Esophagus muscularis mucosa (tissue), 4 donors: ENCODE measurements at regions not wholly inside any gene's neighbourhood (a gene's known extent, or its start where the extent isn't known, plus 50 kb on each side); places are given as distances from the start of the nearest gene placed in this dataset.

Source experiments
- CTCF ChIP-seq, 3 experiments: fragments of 200-600 bp in 2 of 3; fragments of 450-650 bp in 1 of 3; sonication (generic) in 2 of 3; IDR thresholded peaks; one replicate each; pipeline ENCODE4 v1.5.1; 2017 to 2019; ENCODE audit warnings: antibody characterized with exemption in 3 of 3, mild to moderate bottlenecking in 2 of 3, moderate library complexity in 1 of 3
- EP300 ChIP-seq: sonication (generic); formaldehyde crosslinking; IDR thresholded peaks from one replicate; pipeline ENCODE4 v1.6.1; 2017; ENCODE audit warnings: antibody characterized with exemption
- POLR2A ChIP-seq: fragments of 450-650 bp; IDR thresholded peaks from one replicate; pipeline ENCODE4 v1.6.1; 2017; ENCODE audit warnings: antibody characterized with exemption, moderate library complexity, mild to moderate bottlenecking, low read depth
- POLR2AphosphoS5 ChIP-seq, 2 donors: sonication (generic); formaldehyde crosslinking; IDR thresholded peaks; one replicate each; pipeline ENCODE4 v1.6.1; 2017; ENCODE audit warnings: antibody characterized with exemption in 2 of 2

GRCh38 chr13:91169321-91170050 lies 178.0 kb upstream of the MIR17HG start:
- TF ChIP-seq CTCF (IDR thresholded peaks at IDR 0.05) (no peak), POLR2A (no peak), POLR2AphosphoS5 (IDR thresholded peaks at IDR 0.05) (no peak), EP300 (no peak)
